HCT116 (cell line): ENCODE measurements at regions not wholly inside any gene's neighbourhood (a gene's known extent, or its start where the extent isn't known, plus 50 kb on each side); places are given as distances from the start of the nearest gene placed in this dataset.

Experiments
- ATAC-seq: fragments of 200-7000 bp; cut with Tn5 transposase; 2 replicates; pipeline ENCODE4 v1.9.1; 2020; ENCODE audit warnings: mild to moderate bottlenecking, moderate library complexity
- BruUV-seq: library from RNA; stranded (reverse); fragments of 400-500 nt; replicated peaks from 2 replicates; lab custom pipeline; 2021; lab: Mats Ljungman, UMichigan
- CTCF ChIA-PET: fragments of 300-600 bp; sonication (Branson Sonifier 250); formaldehyde crosslinking; loops from one replicate; lab custom pipeline; 2021; ENCODE audit warnings: antibody characterized with exemption; lab: Charles Lee
- POLR2A ChIA-PET: fragments of 300-600, 350-600 bp; sonication (Branson Sonifier 250); formaldehyde crosslinking; loops from one replicate; lab custom pipeline; 2021; ENCODE audit warnings: antibody characterized with exemption; lab: Charles Lee
- RAD21 ChIA-PET, 2 experiments: fragments of 300-600 bp; sonication (Branson Sonifier 250); formaldehyde crosslinking; loops; one replicate each; lab custom pipeline; 2023; ENCODE audit warnings: low total read pairs in 2 of 2; ENCODE audit not compliant: uncharacterized antibody in 2 of 2, unreplicated experiment in 2 of 2, low non-redundant PET in 1 of 2; lab: Charles Lee
- DNase-seq: peaks from one replicate; pipeline ENCODE4 v3.0.0-alpha.2; 2010; ENCODE audit warnings: low read depth, low spot score
- H2AFZ ChIP-seq: fragments of 200-600 bp; shearing (Covaris generic), sonication (generic); 2 replicates; pipeline ENCODE4 v1.6.1; 2017; ENCODE audit warnings: low read depth, mixed run types, mixed read lengths, antibody characterized with exemption, low read length; ENCODE audit not compliant: poor library complexity, severe bottlenecking
- H3K27ac ChIP-seq: 2 replicates; pipeline ENCODE4 v1.5.1; 2012; ENCODE audit warnings: low read depth, low read length
- H3K27me3 ChIP-seq: fragments of 200-600 bp; sonication (generic); 2 replicates; pipeline ENCODE4 v1.6.1; 2016; ENCODE audit warnings: mixed run types, low read length, mixed read lengths; ENCODE audit not compliant: insufficient read depth
- H3K36me3 ChIP-seq, 2 experiments: fragments of 200-500 bp in 1 of 2; fragments of 200-600 bp in 1 of 2; sonication (Bioruptor generic) in 1 of 2; sonication (generic) in 1 of 2; 2 replicates each; pipeline versions ENCODE4 v1.5.1 to v1.6.1; 2014 to 2016; ENCODE audit warnings: low read length in 2 of 2, inconsistent platforms in 1 of 2, mixed read lengths in 1 of 2, mixed run types in 1 of 2; ENCODE audit not compliant: insufficient read depth in 2 of 2, control insufficient read depth in 1 of 2
- H3K4me1 ChIP-seq, 2 experiments: fragments of 200-600 bp in 1 of 2; sonication (generic) in 1 of 2; 2 replicates each; pipeline versions ENCODE4 v1.5.1 to v1.6.1; 2012 to 2017; ENCODE audit warnings: low read length in 2 of 2, inconsistent platforms in 1 of 2, mild to moderate bottlenecking in 1 of 2, mixed read lengths in 1 of 2, mixed run types in 1 of 2, moderate library complexity in 1 of 2; ENCODE audit not compliant: insufficient read depth in 2 of 2, control insufficient read depth in 1 of 2
- H3K4me2 ChIP-seq: fragments of 200-600 bp; sonication (generic); 2 replicates; pipeline ENCODE4 v1.6.1; 2017; ENCODE audit warnings: mixed run types, low read length, mixed read lengths
- H3K4me3 ChIP-seq, 2 experiments: fragments of 200-600 bp in 1 of 2; sonication (generic) in 1 of 2; replicated peaks in 1 of 2; 2 replicates each; pipeline ENCODE4 v1.5.1; 2011 to 2016; ENCODE audit warnings: low read length in 2 of 2, control low read depth in 1 of 2, low read depth in 1 of 2, mild to moderate bottlenecking in 1 of 2, mixed read lengths in 1 of 2, mixed run types in 1 of 2
- H3K79me2 ChIP-seq: fragments of 200-600 bp; sonication (generic); 2 replicates; pipeline ENCODE4 v1.6.1; 2017; ENCODE audit warnings: mild to moderate bottlenecking, mixed run types, low read length, moderate library complexity, mixed read lengths; ENCODE audit not compliant: insufficient read depth
- H3K9ac ChIP-seq: fragments of 200-600 bp; sonication (generic); 2 replicates; pipeline ENCODE4 v1.6.1; 2016; ENCODE audit warnings: low read length, mixed read lengths
- H3K9me2 ChIP-seq: fragments of 200-600 bp; sonication (generic), shearing (Covaris generic); 2 replicates; pipeline ENCODE4 v1.6.1; 2017; ENCODE audit warnings: mixed run types, mild to moderate bottlenecking, moderate library complexity; ENCODE audit not compliant: insufficient read depth
- H3K9me3 ChIP-seq, 2 experiments: fragments of 200-500 bp in 1 of 2; fragments of 200-600 bp in 1 of 2; sonication (Bioruptor generic) in 1 of 2; sonication (generic) in 1 of 2; 2 replicates each; pipeline ENCODE4 v1.6.1; 2014 to 2017; ENCODE audit warnings: low read length in 2 of 2, mixed read lengths in 2 of 2, inconsistent platforms in 1 of 2, low read depth in 1 of 2, mild to moderate bottlenecking in 1 of 2, mixed run types in 1 of 2, moderate library complexity in 1 of 2; ENCODE audit not compliant: control insufficient read depth in 1 of 2, insufficient read depth in 1 of 2
- H4K20me1 ChIP-seq: fragments of 200-600 bp; sonication (generic), shearing (Covaris generic); 2 replicates; pipeline ENCODE4 v1.6.1; 2017; ENCODE audit warnings: mixed run types, mild to moderate bottlenecking, moderate library complexity; ENCODE audit not compliant: insufficient read depth
- ATF3 ChIP-seq: IDR thresholded peaks from 2 replicates; pipeline ENCODE4 v1.6.1; 2012
- CBX3 ChIP-seq: IDR thresholded peaks from 2 replicates; pipeline ENCODE4 v1.6.1; 2012; ENCODE audit warnings: low read depth
- EZH2 ChIP-seq: fragments of 200-600 bp; sonication (generic); IDR thresholded peaks from 2 replicates; pipeline ENCODE4 v1.6.1; 2017; ENCODE audit warnings: antibody characterized with exemption, mixed run types
- EZH2phosphoT487 ChIP-seq: fragments of 200-600 bp; IDR thresholded peaks from 2 replicates; pipeline ENCODE4 v1.6.1; 2018; ENCODE audit warnings: antibody characterized with exemption, borderline replicate concordance
- JUND ChIP-seq: IDR thresholded peaks from 2 replicates; pipeline ENCODE4 v1.6.1; 2012
- POLR2A ChIP-seq: IDR thresholded peaks from 2 replicates; pipeline ENCODE4 v1.7.0; 2011; ENCODE audit warnings: borderline replicate concordance; ENCODE audit not compliant: insufficient read depth, insufficient read length; ENCODE audit errors: extremely low read depth
- RAD21 ChIP-seq: IDR thresholded peaks from 2 replicates; pipeline ENCODE4 v1.6.1; 2012; ENCODE audit warnings: low read depth, mild to moderate bottlenecking
- SIN3A ChIP-seq: IDR thresholded peaks from 2 replicates; pipeline ENCODE4 v1.6.1; 2012; ENCODE audit warnings: low read depth
- TCF7L2 ChIP-seq: IDR thresholded peaks from 2 replicates; pipeline ENCODE4 v1.7.0; 2011; ENCODE audit warnings: borderline replicate concordance, inconsistent platforms; ENCODE audit not compliant: insufficient read depth, insufficient read length; ENCODE audit errors: extremely low read depth
- YY1 ChIP-seq: IDR thresholded peaks from 2 replicates; pipeline ENCODE4 v1.6.1; 2011; ENCODE audit warnings: low read length, low read depth, moderate library complexity, mild to moderate bottlenecking; ENCODE audit not compliant: insufficient replicate concordance; ENCODE audit errors: extremely low read depth
- intact Hi-C: fragments of 100-400 bp; cut with micrococcal nuclease; formaldehyde crosslinking; loops from 2 replicates; pipeline ENCODE4 v1.10.0; 2022
- TF ChIP-seq, protein P1 (sequence below): IDR thresholded peaks from 2 replicates; pipeline ENCODE4 v1.6.1; 2011; ENCODE audit warnings: mild to moderate bottlenecking, low read length, moderate library complexity; ENCODE audit not compliant: insufficient replicate concordance; ENCODE audit errors: extremely low read depth
- TF ChIP-seq, protein P2 (sequence below), 3 experiments: fragments of 200-600 bp in 1 of 3; sonication (generic) in 1 of 3; IDR thresholded peaks in 2 of 3; conservative IDR thresholded peaks in 1 of 3; 2 replicates each; pipeline ENCODE4 v1.5.1; 2012 to 2017; ENCODE audit warnings: low read depth in 2 of 3, low read length in 2 of 3, antibody characterized with exemption in 1 of 3, borderline replicate concordance in 1 of 3, control low read depth in 1 of 3, mild to moderate bottlenecking in 1 of 3, mixed read lengths in 1 of 3, mixed run types in 1 of 3, moderate library complexity in 1 of 3; ENCODE audit not compliant: insufficient read depth in 1 of 3
- TF ChIP-seq, protein P3 (sequence below): IDR thresholded peaks from 2 replicates; pipeline ENCODE4 v1.6.1; 2012

DNA sequence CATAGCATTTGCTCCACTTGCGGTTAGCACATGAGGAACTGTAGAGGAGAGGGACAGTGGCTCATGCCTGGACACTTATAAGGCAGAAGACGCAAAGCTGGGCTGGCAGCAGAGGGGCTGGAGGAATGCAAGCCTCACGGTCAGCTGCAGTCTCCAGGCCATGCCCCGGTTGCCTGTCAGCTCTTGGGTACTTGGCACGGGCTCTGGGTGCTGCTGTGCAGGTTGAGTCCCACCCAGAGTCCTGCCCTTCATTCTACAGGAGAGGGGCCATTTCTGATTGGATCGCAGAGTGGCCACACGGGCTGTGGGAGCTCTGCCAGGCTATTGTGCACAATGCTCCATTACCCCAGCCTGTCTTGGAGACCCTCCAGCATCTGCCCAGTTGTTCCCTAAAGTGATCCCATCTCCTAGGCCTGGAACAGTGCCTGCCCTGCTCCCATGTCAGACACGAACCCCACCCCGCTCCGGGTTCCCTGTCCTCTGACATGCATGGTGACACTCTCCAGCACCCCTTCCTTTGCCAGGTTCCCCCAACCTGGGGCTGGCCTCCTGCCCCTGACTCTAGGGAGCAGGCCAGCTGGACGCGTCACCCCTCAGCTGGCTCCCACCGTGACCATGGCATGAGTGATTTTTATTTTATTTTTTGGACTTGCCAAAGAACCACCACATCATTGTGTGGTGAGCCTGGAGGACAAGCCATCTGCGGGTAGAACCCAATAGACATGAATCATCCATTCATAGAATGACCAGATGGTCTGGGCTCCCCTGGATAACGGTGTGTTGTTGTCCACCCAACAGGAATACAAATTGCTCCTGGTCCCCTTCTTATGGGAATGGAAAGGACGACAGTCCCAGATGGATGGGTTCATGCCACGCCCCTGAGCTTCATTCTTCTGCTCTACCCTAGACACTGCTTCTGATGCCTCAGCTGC, 51.0 kb upstream of the KLF13 start:
- Histone ChIP-seq H3K4me1 (no peaks in the 10 kb centered on the region), H3K36me3 (no peaks in the 10 kb centered on the region), H3K9me2 (no peaks in the 10 kb centered on the region), H4K20me1 (no peaks in the 10 kb centered on the region), H2AFZ (no peak overlapping the region), H3K4me3 (no peak overlapping the region), H3K79me2 (no peaks in the 10 kb centered on the region), H3K27ac (no peak overlapping the region), H3K9ac (no peak overlapping the region), H3K27me3 (no peaks in the 10 kb centered on the region), H3K4me2 (no peak overlapping the region), H3K9me3 (no peaks in the 10 kb centered on the region)
- ATAC-seq: no peak
- POLR2A ChIA-PET: no interaction called here
- TF ChIP-seq ATF3: no peak
- TF ChIP-seq RAD21: no peak
- no peak for TF ChIP-seq YY1
- no peak for TF ChIP-seq SIN3A
- TF ChIP-seq POLR2A: no peak
- TF ChIP-seq EZH2: no peak
- TF ChIP-seq, protein P1, sequence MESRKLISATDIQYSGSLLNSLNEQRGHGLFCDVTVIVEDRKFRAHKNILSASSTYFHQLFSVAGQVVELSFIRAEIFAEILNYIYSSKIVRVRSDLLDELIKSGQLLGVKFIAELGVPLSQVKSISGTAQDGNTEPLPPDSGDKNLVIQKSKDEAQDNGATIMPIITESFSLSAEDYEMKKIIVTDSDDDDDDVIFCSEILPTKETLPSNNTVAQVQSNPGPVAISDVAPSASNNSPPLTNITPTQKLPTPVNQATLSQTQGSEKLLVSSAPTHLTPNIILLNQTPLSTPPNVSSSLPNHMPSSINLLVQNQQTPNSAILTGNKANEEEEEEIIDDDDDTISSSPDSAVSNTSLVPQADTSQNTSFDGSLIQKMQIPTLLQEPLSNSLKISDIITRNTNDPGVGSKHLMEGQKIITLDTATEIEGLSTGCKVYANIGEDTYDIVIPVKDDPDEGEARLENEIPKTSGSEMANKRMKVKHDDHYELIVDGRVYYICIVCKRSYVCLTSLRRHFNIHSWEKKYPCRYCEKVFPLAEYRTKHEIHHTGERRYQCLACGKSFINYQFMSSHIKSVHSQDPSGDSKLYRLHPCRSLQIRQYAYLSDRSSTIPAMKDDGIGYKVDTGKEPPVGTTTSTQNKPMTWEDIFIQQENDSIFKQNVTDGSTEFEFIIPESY: no peak
- TF ChIP-seq JUND: no peak
- TF ChIP-seq, protein P2, sequence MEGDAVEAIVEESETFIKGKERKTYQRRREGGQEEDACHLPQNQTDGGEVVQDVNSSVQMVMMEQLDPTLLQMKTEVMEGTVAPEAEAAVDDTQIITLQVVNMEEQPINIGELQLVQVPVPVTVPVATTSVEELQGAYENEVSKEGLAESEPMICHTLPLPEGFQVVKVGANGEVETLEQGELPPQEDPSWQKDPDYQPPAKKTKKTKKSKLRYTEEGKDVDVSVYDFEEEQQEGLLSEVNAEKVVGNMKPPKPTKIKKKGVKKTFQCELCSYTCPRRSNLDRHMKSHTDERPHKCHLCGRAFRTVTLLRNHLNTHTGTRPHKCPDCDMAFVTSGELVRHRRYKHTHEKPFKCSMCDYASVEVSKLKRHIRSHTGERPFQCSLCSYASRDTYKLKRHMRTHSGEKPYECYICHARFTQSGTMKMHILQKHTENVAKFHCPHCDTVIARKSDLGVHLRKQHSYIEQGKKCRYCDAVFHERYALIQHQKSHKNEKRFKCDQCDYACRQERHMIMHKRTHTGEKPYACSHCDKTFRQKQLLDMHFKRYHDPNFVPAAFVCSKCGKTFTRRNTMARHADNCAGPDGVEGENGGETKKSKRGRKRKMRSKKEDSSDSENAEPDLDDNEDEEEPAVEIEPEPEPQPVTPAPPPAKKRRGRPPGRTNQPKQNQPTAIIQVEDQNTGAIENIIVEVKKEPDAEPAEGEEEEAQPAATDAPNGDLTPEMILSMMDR (IDR thresholded peaks at IDR 0.05 in 2 of 3, conservative IDR thresholded peaks at IDR 0.05 in 1 of 3; ENCODE audit: borderline replicate concordance in 1 of 3, insufficient read depth in 1 of 3, low read depth in 2 of 3, low read length in 2 of 3): no peak
- no peak for TF ChIP-seq CBX3
- TF ChIP-seq EZH2phosphoT487: no peak
- no peak for TF ChIP-seq TCF7L2
- TF ChIP-seq, protein P3, sequence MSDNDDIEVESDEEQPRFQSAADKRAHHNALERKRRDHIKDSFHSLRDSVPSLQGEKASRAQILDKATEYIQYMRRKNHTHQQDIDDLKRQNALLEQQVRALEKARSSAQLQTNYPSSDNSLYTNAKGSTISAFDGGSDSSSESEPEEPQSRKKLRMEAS: no peak
- intact Hi-C loops: no loop called here
- RAD21 ChIA-PET: no interaction called here
- no peak for DNase-seq
- CTCF ChIA-PET: no interaction called here
- BruUV-seq: no TSS peak
